ENCODE measurements at regions not wholly inside any gene's neighbourhood (a gene's known extent, or its start where the extent isn't known, plus 50 kb on each side); places are given as distances from the start of the nearest gene placed in this dataset.
"Not testable (repeated sequence)": the region's sequence is repeated elsewhere in the genome, so short reads cannot be mapped to it uniquely, and the experiment has no call there.

DNA sequence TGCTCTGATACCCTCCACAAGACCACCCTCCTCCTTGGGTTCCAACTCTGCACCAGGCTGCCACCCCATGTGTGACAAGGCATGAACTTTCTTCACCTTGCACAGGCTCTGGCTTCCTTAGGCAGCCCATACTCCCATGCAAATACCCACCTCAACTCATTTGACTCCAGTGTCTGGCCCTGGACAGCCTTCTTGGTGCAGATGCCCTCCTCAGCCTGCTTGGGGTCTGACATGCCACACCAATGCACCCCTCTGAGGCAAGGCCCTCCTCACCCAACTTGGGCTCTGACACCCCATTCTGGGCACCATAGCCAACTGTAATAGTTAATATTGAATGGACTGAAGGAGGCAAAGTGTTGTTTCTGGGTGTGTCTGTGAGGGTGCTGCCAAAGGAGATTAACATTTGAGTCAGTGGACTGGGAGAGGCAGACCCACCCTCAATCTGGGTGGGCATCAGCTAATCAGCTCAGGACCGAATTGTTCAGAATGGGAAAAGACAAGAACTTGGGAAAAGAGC is 115.0 kb upstream of the EPB41L4A start:
- DNase-seq (ENCODE audit: low read depth): no peak

- DNase-seq (ENCODE audit: low read depth): no peak
These were observed 115.7 kb upstream of the EPB41L4A start for GRCh38 chr5:112534611-112535255.

DNA sequence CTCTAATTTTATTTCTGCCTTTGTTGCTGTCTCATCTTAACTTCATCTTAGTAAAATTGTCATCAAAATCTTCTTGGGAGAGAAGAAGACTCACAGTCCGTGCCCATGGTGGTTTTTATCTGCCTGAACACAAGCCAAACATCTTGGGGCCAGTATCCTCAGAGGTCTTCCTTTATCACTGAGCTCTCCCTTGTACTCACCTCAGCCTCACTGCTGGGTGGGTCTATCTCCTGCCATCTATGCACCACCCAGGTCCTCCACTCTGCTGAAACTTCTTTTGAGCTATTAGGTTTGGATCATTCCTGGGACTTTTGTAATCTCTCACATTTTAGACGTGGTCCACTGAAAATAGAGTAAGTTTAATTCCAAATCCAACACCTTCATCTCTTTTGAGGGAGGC is 116.3 kb upstream of the EPB41L4A start:
- no peak for DNase-seq (ENCODE audit: low read depth)

GRCh38 chr5:112544558-112544957 is 125.5 kb upstream of the EPB41L4A start:
- not testable (repeated sequence) for DNase-seq (ENCODE audit: low read depth)

DNA sequence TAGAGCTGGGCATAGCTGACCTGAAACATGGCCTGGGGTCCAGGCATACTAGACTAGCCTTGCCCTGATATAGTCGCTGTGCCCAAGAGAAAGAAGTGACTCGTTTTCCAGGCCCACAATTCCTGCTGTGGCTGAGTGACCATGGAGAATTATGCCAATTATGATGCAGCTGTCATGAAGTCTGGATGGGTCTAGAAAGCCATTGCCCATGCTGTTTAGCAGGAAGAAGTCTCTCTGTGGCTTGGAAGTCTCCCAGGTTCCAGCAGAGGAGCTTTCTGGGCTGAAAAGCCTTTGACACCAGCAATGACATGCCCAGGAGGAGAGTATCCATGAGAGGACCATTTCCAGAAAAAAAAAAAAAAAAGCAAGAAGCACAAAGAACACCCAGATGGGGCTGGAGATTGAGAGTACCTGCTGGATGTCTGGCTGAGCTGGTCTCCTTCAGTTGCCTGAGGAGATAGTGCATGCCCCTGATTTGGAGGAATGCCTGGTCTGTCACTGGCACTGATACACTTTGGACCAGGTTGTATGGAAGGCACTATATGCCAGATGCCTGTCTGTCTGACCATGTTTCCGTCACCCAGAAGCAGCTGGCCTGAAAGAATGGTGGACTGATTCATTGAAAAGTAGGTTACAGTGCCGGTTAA is 128.0 kb upstream of the EPB41L4A start:
- no peak for DNase-seq (ENCODE audit: low read depth)

- DNase-seq (ENCODE audit: low read depth): peak; percentile 69
These were observed 129.3 kb upstream of the EPB41L4A start for GRCh38 chr5:112548246-112548881.

GRCh38 chr5:112549127-112549526 is 130.1 kb upstream of the EPB41L4A start:
- DNase-seq (ENCODE audit: low read depth): no peak

DNA sequence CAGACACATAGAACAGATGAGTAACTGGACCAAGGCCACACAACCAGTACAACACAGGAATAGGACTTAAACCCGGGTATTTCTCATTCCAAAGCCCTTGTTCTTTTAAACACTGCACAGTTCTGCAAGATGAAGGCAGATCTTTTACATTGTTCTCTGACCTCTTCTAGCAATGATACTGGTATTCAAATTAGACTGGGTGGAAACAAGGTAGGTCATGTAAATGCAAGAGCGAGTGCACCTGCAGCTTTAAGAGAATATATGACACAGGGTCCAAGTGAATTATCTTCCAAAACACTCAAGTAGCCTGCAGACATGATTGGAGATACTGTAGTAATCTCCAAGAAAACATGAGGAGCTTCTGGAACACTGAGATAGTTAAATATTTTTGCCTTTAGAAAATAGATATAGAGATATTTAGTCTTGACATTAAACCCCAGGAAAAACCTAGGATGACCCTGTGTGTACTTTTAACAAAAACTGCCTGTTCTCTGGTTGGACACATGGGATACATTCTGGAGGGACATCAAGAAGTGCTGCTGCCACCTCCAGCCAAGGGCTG is 130.6 kb upstream of the EPB41L4A start:
- DNase-seq (ENCODE audit: low read depth): no peak

DNA sequence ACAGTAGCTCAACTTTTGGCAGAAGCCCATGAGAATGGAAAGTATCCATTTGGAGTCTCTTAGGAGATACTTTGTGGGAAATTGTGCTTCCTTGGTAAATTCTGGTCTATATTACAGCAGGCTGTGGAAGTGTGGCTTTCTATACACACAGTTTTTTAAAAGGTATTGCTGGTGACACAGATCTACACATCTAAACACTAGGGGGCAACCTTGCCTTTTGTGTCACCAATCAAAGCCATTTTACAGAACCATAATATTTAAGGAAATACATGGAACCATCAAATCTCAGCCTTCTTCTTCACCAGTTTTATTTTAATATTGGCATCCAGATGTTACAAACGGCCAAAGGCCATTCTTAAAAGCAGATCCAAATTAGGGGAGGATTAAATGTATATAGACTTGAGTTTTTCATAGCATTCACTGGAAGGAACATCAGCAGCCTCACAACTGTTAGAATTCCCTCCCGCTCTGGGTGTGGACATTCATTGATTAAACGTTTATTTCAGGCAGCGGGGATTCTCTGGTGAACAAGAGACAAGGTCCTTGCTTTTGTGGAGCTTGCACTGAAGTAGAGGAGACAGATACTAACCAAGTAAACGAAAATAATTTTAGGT is 132.4 kb upstream of the EPB41L4A start:
- peak; percentile 67 for DNase-seq (ENCODE audit: low read depth)

GRCh38 chr5:112552216-112552615 is 133.1 kb upstream of the EPB41L4A start:
- no peak for DNase-seq (ENCODE audit: low read depth)

DNA sequence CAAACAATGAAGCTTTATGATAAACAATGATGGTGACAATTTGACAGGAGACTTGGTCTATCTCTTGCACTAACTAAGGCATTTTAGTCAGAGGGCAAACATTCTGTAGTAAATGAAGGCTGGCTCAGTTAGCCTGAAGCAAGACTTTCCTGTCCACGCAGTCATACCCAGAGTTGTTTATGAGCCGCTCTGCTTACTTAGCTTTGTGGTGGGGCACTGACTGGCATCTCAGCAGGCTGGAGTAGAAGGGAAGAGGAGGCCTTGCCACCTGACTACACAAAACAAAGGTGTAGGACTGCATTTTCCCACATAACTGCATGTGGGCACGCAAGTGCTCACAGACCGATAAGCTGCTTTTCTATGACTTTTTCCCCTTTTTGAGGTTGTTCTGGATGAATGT is 133.7 kb upstream of the EPB41L4A start:
- no peak for DNase-seq (ENCODE audit: low read depth)

- peak; percentile 53 for DNase-seq (ENCODE audit: low read depth)
These were observed 135.3 kb upstream of the EPB41L4A start for GRCh38 chr5:112554101-112554977.

DNA sequence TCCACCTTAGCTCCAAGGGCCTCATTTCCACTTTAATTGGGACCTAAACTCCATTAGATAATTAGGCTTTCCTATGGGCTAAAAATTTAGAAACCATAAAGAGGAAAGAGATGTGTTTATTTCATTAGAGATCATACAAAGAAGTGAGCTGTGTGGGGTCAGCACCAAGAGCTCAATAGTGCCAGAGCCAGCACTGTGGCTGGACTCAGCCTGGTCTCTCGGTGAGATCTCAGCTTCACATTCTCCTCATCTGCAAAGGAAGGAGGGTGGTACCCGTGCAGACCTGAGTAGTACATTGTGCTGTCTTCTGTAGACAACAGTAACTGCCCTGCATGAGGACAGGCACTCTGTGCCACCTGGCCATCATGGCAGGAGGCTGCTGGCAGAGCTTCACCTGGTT is 136.1 kb upstream of the EPB41L4A start:
- no peak for DNase-seq (ENCODE audit: low read depth)

GRCh38 chr5:112555691-112556090 is 136.6 kb upstream of the EPB41L4A start:
- peak; percentile 35 for DNase-seq (ENCODE audit: low read depth)

DNA sequence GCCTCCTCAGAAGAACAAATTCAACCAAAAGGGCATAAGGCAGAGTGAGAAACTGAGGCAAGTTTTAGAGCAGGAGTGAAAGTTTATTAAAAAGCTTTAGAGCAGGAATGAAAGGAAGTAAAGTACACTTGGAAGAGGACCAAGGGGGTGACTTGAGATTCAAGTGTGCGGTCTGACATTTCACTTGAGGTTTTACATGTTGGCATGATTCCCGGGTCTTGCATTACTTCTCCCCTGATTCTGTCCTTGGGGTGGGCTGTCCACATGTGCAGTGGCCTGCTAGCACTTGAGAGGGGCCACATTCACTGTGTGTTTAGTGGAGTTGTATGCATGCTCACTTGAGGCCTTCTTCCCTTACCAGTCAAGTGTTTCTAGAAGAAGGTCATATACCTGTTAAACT is 140.4 kb upstream of the EPB41L4A start:
- peak; percentile 13 for DNase-seq (ENCODE audit: low read depth)

GRCh38 chr5:112560371-112560770 is 141.3 kb upstream of the EPB41L4A start:
- DNase-seq (ENCODE audit: low read depth): no peak

DNA sequence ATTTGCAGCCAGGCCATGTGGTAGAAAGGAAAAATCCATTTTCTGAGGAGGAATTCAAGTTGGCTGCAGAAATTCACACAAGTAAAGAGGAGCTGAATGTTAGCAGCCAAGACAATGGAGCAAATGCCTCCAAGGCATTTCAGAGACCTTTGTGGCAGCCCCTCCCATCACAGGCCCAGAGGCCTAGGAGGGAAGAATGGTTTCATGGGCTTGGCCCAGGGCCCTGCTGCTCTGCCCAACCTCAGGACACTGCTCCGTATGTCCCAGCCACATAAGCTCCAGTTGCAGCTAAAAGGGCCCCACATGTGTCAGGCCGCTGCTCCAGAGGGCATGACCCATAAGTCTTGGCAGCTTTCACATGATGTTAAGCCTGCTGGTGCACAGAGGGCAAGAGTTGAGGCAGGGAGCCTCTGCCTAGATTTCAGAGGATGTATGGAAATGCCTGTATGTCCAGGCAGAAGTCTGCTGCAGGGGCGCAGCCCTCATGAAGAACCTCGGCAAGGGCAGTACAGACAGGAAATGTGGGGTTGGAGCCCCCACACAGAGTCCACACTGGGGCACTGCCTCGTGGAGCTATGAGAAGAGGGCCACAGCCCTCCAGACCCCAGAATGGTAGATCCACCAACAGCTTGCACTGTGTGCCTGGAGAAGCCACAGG is 144.2 kb upstream of the EPB41L4A start:
- no peak for DNase-seq (ENCODE audit: low read depth)

DNA sequence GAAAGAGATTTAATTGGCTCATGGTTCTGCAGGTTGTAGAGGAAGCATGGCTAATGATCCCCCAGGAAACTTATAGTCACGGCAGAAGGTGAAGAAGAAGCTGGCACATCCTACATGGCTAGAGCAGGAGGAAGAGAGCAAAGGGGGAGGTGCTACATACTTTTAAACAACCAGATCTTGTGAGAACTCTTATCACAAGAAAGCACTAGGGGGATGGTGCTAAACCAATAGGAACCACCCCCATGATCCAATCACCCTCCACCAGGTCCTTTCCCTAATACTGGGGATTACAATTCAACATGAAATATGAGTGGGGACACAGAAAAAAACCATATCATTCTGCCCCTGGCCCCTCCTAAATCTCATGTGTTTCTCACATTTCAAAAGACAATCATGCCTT is 147.2 kb upstream of the EPB41L4A start:
- DNase-seq (ENCODE audit: low read depth): no peak

GRCh38 chr5:112569596-112569995 is 150.5 kb upstream of the EPB41L4A start:
- no peak for DNase-seq (ENCODE audit: low read depth)

DNA sequence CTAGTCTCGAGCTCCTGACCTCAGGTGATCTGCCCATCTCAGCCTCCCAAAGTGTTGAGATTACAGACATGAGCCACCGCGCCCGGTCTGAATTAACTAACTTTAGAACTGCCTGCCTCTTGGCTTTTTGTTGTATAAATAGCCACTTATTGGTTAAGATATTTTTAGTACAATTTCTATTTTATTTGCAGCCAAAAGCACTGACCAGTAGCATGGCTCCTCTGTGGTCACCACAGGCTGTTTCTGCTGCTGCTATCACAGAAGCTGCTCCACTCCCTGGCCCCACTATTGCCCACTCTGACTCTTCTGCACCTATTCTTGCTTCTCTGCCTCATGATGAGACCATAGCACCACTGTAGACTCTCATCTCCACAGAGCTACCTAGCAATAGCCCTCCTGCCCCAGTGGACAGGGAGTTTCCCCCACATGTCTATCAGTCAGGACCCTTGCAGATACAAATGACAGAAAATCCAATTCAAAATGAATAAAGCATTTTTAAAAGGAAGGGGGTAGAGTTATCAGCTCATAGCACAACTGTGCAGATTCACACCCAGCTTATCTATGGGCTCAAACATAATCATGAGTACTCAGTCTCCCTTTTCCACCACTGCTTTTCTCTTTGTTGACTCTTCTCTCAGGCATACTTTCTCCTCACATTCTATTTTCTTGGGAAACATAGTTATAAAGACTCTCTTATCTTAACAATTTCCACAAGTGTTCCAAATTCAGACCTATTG is 151.8 kb upstream of the EPB41L4A start:
- DNase-seq (ENCODE audit: low read depth): no peak
